CD14-positive monocyte (primary cell): ENCODE measurements at regions not wholly inside any gene's neighbourhood (a gene's known extent, or its start where the extent isn't known, plus 50 kb on each side); places are given as distances from the start of the nearest gene placed in this dataset.

ENCODE experiments used
- DNase-seq, 3 donors: peaks; one replicate each; pipeline ENCODE4 v3.0.0-alpha.2; 2011 to 2022
- H2AFZ ChIP-seq: 2 replicates; pipeline ENCODE4 v1.6.0; 2012; ENCODE audit warnings: mild to moderate bottlenecking, low read depth, low read length, inconsistent platforms; ENCODE audit not compliant: insufficient read depth, poor library complexity, severe bottlenecking
- H3K27ac ChIP-seq, 2 donors: 1 replicate in 1 of 2; 2 replicates in 1 of 2; pipeline ENCODE4 v1.5.1; 2012 to 2013; ENCODE audit warnings: low read length in 2 of 2, control low read depth in 1 of 2, inconsistent platforms in 1 of 2, low read depth in 1 of 2, mild to moderate bottlenecking in 1 of 2
- H3K27me3 ChIP-seq, 2 donors: one replicate each; pipeline versions ENCODE4 v1.6.0 to v1.6.1; 2011 to 2013; ENCODE audit warnings: low read length in 2 of 2; ENCODE audit not compliant: control insufficient read depth in 2 of 2, insufficient read depth in 2 of 2
- H3K36me3 ChIP-seq, 2 donors: replicated peaks in 1 of 2; 1 replicate in 1 of 2; 2 replicates in 1 of 2; pipeline versions ENCODE4 v1.5.1 to v1.6.1; 2012 to 2013; ENCODE audit warnings: low read length in 2 of 2, control low read depth in 1 of 2, inconsistent platforms in 1 of 2, mild to moderate bottlenecking in 1 of 2; ENCODE audit not compliant: insufficient read depth in 2 of 2, control insufficient read depth in 1 of 2
- H3K4me1 ChIP-seq, 2 donors: 1 replicate in 1 of 2; 2 replicates in 1 of 2; pipeline versions ENCODE4 v1.5.1 to v1.6.1; 2012 to 2013; ENCODE audit warnings: low read length in 2 of 2, control low read depth in 1 of 2, inconsistent platforms in 1 of 2, mild to moderate bottlenecking in 1 of 2, moderate library complexity in 1 of 2; ENCODE audit not compliant: insufficient read depth in 2 of 2, control insufficient read depth in 1 of 2
- H3K4me2 ChIP-seq: replicated peaks from 2 replicates; pipeline ENCODE3; 2012; ENCODE audit warnings: low read length, moderate library complexity, mild to moderate bottlenecking; ENCODE audit not compliant: poor library complexity, severe bottlenecking; ENCODE audit errors: extremely low read depth
- H3K4me3 ChIP-seq, 3 experiments: fragments of 200-600 bp in 1 of 3; sonication (generic) in 1 of 3; replicated peaks in 1 of 3; 1 replicate in 2 of 3; 2 replicates in 1 of 3; pipeline ENCODE4 v1.5.1; 2011 to 2013; ENCODE audit warnings: low read length in 3 of 3, mild to moderate bottlenecking in 3 of 3, control low read depth in 2 of 3, low read depth in 2 of 3, inconsistent platforms in 1 of 3, moderate library complexity in 1 of 3
- H3K79me2 ChIP-seq: 2 replicates; pipeline ENCODE4 v1.6.0; 2012; ENCODE audit warnings: mild to moderate bottlenecking, control low read depth, inconsistent platforms, low read length, moderate library complexity; ENCODE audit not compliant: insufficient read depth
- H3K9ac ChIP-seq: 2 replicates; pipeline ENCODE4 v1.6.0; 2017; ENCODE audit warnings: low read length, mild to moderate bottlenecking; ENCODE audit not compliant: insufficient read depth, poor library complexity, severe bottlenecking
- H3K9me3 ChIP-seq, 2 donors: replicated peaks in 1 of 2; 1 replicate in 1 of 2; 2 replicates in 1 of 2; pipeline versions ENCODE4 v1.5.1 to v1.6.1; 2012 to 2013; ENCODE audit warnings: low read length in 2 of 2, control low read depth in 1 of 2; ENCODE audit not compliant: control insufficient read depth in 1 of 2, insufficient read depth in 1 of 2
- H4K20me1 ChIP-seq: 2 replicates; pipeline ENCODE4 v1.6.0; 2012; ENCODE audit warnings: mild to moderate bottlenecking, low read length, control low read depth, moderate library complexity; ENCODE audit not compliant: insufficient read depth
- H3K27ac Mint-ChIP-seq, 7 donors: one replicate each; pipeline ENCODE4 v1.8.0; 2020; ENCODE audit warnings: mild to moderate bottlenecking in 7 of 7, mixed read lengths in 7 of 7, moderate library complexity in 6 of 7, inconsistent platforms in 2 of 7
- H3K27me3 Mint-ChIP-seq, 3 donors: one replicate each; pipeline ENCODE4 v1.8.0; 2021 to 2022; ENCODE audit warnings: low read depth in 3 of 3, mild to moderate bottlenecking in 3 of 3, mixed read lengths in 3 of 3, moderate library complexity in 3 of 3, inconsistent platforms in 1 of 3
- H3K36me3 Mint-ChIP-seq, 2 donors: one replicate each; pipeline ENCODE4 v1.8.0; 2020; ENCODE audit warnings: mixed read lengths in 2 of 2, inconsistent platforms in 1 of 2, mild to moderate bottlenecking in 1 of 2
- H3K4me1 Mint-ChIP-seq: one replicate; pipeline ENCODE4 v1.8.0; 2020; ENCODE audit warnings: mild to moderate bottlenecking, mixed read lengths
- H3K4me3 Mint-ChIP-seq, 2 donors: one replicate each; pipeline ENCODE4 v1.8.0; 2020; ENCODE audit warnings: mild to moderate bottlenecking in 2 of 2, mixed read lengths in 2 of 2, moderate library complexity in 1 of 2
- H3K9me3 Mint-ChIP-seq, 7 donors: one replicate each; pipeline ENCODE4 v1.8.0; 2020 to 2022; ENCODE audit warnings: mixed read lengths in 7 of 7, mild to moderate bottlenecking in 6 of 7, moderate library complexity in 6 of 7, inconsistent platforms in 2 of 7
- CTCF ChIP-seq: fragments of 200-600 bp; IDR thresholded peaks from one replicate; pipeline ENCODE4 v1.8.0; 2022; ENCODE audit warnings: antibody characterized with exemption, mild to moderate bottlenecking
- WGBS: methylation state at CpG from one replicate; pipeline ENCODE4 v1.1.5; 2013; ENCODE audit warnings: missing lambda C conversion rate; ENCODE audit not compliant: insufficient coverage; 5-methylcytosine and 5-hydroxymethylcytosine counted together
- intact Hi-C, 2 donors: fragments of 100-400 bp; cut with micrococcal nuclease; formaldehyde crosslinking; loops; one replicate each; pipeline versions ENCODE4 v1.15.0 to v1.15.1; 2023

DNA sequence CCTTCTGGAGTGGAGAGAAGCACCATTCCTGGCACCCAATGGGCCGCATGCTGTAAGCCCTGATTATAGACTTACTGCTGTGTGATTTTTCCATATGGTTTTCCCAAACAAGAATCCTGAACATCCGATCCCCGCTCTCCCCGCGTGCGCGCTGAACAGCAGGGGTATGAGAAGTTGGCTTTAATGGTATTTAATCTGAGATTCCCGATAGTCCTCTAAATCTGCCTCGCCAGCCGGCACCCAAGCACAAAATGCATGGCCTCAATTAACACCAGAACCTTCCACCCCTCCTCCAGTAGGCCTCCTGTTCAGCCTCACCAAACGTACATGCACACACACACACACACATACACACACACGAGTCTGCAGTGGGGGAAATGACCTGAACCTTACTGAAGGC lies 480.3 kb downstream of the BCL11A start:
- Histone ChIP-seq H3K36me3 (no peaks in the 10 kb centered on the region), H3K27ac (no peak overlapping the region), H3K9ac (no peak overlapping the region), H3K4me3 (no peak overlapping the region), H2AFZ (no peak overlapping the region), H3K4me2 (no peak overlapping the region), H3K9me3 (no peaks in the 10 kb centered on the region), H3K4me1 (no peaks in the 10 kb centered on the region), H3K79me2 (no peaks in the 10 kb centered on the region), H3K27me3 (no peaks in the 10 kb centered on the region), H4K20me1 (no peaks in the 10 kb centered on the region)
- Mint-ChIP-seq H3K27ac (no peak overlapping the region), H3K36me3 (no peaks in the 10 kb centered on the region), H3K4me1 (peaks cover 5% of the 10 kb centered on the region), H3K4me3 (no peak overlapping the region), H3K9me3 (peaks cover 0 to 3% (median 0%) of the 10 kb centered on the region in 7 donors), H3K27me3 (peaks cover 0 to 3% (median 0%) of the 10 kb centered on the region in 3 donors)
- no peak for TF ChIP-seq CTCF
- DNase-seq, result no peak
- intact Hi-C loops, result no loop called here
- WGBS, result no CpG with 5 or more reads among the region's 12 CpGs

GRCh38 chr2:60072609-60073008 lies 480.8 kb downstream of the BCL11A start:
- H3K9me3 Mint-ChIP-seq, result peaks cover 0 to 3% (median 0%) of the 10 kb centered on the region in 7 donors
- H3K9ac ChIP-seq, result no peak overlapping the region
- no peak overlapping the region for H3K4me3 ChIP-seq
- H3K27me3 Mint-ChIP-seq, result peaks cover 0 to 3% (median 0%) of the 10 kb centered on the region in 3 donors
- intact Hi-C loops, result no loop called here
- H4K20me1 ChIP-seq, result no peaks in the 10 kb centered on the region
- no peak overlapping the region for H2AFZ ChIP-seq
- WGBS, result 98% methylated on average over 4 of the region's 6 CpGs
- H3K4me3 Mint-ChIP-seq, result no peak overlapping the region
- no peaks in the 10 kb centered on the region for H3K9me3 ChIP-seq
- DNase-seq, result no peak
- no peak overlapping the region for H3K27ac ChIP-seq
- TF ChIP-seq CTCF, result no peak
- no peak overlapping the region for H3K27ac Mint-ChIP-seq
- no peaks in the 10 kb centered on the region for H3K79me2 ChIP-seq
- no peak overlapping the region for H3K4me2 ChIP-seq
- H3K27me3 ChIP-seq, result no peaks in the 10 kb centered on the region
- no peaks in the 10 kb centered on the region for H3K4me1 ChIP-seq
- H3K4me1 Mint-ChIP-seq, result peaks cover 5% of the 10 kb centered on the region
- H3K36me3 ChIP-seq, result no peaks in the 10 kb centered on the region
- no peaks in the 10 kb centered on the region for H3K36me3 Mint-ChIP-seq
